GM19025 (cell line): ENCODE measurements at regions not wholly inside any gene's neighbourhood (a gene's known extent, or its start where the extent isn't known, plus 50 kb on each side); places are given as distances from the start of the nearest gene placed in this dataset.
"Not testable (repeated sequence)": the region's sequence is repeated elsewhere in the genome, so short reads cannot be mapped to it uniquely, and the experiment has no call there.

Experiments
- ATAC-seq: cut with Tn5 transposase; IDR thresholded peaks from one replicate; pipeline ENCODE4 v1.9.1; 2021; ENCODE audit warnings: mild to moderate bottlenecking, low read depth, moderate library complexity; ENCODE audit not compliant: unreplicated experiment

GRCh38 chr16:52309446-52310416 lies 237.2 kb downstream of the TOX3 start:
- ATAC-seq: no peak

- no peak for ATAC-seq
Measured at GRCh38 chr16:52308051-52308450, 238.9 kb downstream of the TOX3 start.

GRCh38 chr16:52301026-52301425 lies 245.9 kb downstream of the TOX3 start:
- no peak for ATAC-seq

GRCh38 chr16:52298769-52299168 lies 248.2 kb downstream of the TOX3 start:
- no peak for ATAC-seq

- ATAC-seq: not testable (repeated sequence)
Measured at GRCh38 chr16:52296706-52297315, 250.1 kb downstream of the TOX3 start.

GRCh38 chr16:52296076-52296475 lies 250.9 kb downstream of the TOX3 start:
- no peak for ATAC-seq

GRCh38 chr16:52294660-52295059 lies 252.3 kb downstream of the TOX3 start:
- ATAC-seq: no peak

GRCh38 chr16:52293204-52293603 lies 253.7 kb downstream of the TOX3 start:
- no peak for ATAC-seq

- no peak for ATAC-seq
Measured at GRCh38 chr16:52283584-52284375, 263.2 kb downstream of the TOX3 start.

- ATAC-seq: no peak
Measured at GRCh38 chr16:52283018-52283417, 263.9 kb downstream of the TOX3 start.

GRCh38 chr16:52280086-52280485 lies 266.9 kb downstream of the TOX3 start:
- ATAC-seq: no peak

GRCh38 chr16:52271088-52271750 lies 275.7 kb downstream of the TOX3 start:
- ATAC-seq: no peak

- no peak for ATAC-seq
Measured at GRCh38 chr16:52265446-52265861, 281.5 kb downstream of the TOX3 start.

- no peak for ATAC-seq
Measured at GRCh38 chr16:52257534-52257933, 289.4 kb downstream of the TOX3 start.

- no peak for ATAC-seq
Measured at GRCh38 chr16:52256310-52257078, 290.4 kb downstream of the TOX3 start.

GRCh38 chr16:52254746-52255145 lies 292.2 kb downstream of the TOX3 start:
- no peak for ATAC-seq

- no peak for ATAC-seq
Measured at GRCh38 chr16:52252680-52253079, 294.3 kb downstream of the TOX3 start.

- no peak for ATAC-seq
Measured at GRCh38 chr16:52251495-52251894, 295.4 kb downstream of the TOX3 start.

GRCh38 chr16:52247737-52248136 lies 299.2 kb downstream of the TOX3 start:
- ATAC-seq: no peak

GRCh38 chr16:52238710-52239109 lies 308.2 kb downstream of the TOX3 start:
- ATAC-seq: no peak
